AG08396 (cell line): ENCODE measurements at regions not wholly inside any gene's neighbourhood (a gene's known extent, or its start where the extent isn't known, plus 50 kb on each side); places are given as distances from the start of the nearest gene placed in this dataset.
"Not testable (repeated sequence)": the region's sequence is repeated elsewhere in the genome, so short reads cannot be mapped to it uniquely, and the experiment has no call there.

ENCODE experiments used
- DNase-seq: peaks from one replicate; pipeline ENCODE4 v3.0.0; 2012; ENCODE audit warnings: low spot score, mixed read lengths

DNA sequence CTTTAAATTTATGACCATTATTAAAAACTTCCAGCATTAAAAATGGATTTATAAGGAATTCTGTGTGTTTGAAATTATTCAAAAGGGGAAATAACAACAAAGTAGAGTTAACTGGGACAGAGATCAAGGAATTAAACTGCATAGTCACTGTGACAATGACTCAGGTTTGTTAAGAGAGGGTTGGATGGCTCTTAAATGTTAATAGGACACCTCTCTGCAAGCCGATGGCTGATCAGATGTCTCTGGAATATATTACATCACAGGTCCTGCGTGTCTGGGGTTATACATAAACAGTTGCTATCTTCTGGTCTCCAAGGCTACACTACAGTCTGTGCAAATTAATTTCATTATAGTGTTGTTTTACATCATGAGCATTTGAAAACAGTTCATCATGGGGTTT lies 574.3 kb downstream of the COL12A1 start:
- no peak for DNase-seq

DNA sequence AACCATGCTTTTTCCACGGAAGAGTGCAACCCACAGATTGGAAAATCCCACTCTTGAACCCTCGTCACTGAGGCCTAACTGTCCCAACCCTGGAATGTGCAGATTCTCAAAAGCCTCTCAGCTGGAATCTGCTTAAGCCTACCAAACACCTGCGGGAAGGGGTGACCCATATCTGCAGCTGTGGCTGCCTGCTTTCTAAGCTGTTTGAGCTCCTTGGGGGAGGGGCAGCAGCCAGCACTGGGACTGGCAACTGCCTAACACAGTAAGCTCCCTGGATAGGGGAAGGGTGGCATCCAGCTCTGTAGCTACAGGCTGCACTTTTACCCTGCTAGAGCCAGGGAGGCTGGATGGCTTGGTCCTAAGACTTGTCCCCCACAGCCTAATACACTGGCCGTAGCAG lies 579.6 kb downstream of the COL12A1 start:
- DNase-seq, result no peak

DNA sequence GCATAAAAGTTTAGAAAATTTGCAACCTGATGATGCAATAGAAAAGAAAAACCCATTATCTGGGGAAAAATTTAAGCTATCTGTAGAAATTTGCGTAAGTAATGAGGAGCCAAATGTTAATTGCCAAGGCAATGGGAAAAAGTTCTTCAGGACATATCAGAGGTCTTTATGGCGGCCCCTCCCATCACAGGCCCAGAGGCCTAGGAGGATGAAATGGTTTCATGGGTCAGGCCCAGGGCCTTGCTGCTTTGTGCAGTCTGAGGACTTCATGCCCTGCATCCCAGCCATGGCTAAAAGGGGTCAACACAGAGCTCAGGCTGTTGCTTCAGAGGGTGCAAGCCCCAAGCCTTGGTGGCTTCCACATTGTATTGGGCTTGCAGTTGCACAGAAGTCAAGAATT lies 582.8 kb downstream of the COL12A1 start:
- no peak for DNase-seq

DNA sequence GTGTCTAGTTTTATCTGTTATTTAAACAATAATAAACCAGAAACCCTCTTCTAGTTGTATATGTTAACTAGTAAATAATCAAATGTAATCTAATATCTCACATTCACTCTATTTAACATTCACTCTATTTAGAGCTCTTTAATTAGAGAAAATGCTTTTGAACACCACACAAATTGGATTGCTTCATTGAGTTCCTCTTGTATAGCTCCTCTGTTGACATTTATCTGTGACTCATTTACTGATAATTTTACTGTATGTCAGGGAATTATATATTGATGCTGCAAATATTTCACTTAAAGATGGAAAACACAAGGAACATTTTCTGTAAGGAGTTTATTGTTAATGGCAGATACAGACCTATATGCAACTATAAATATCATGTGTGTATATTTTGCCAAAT lies 594.6 kb downstream of the COL12A1 start:
- DNase-seq, result no peak

DNA sequence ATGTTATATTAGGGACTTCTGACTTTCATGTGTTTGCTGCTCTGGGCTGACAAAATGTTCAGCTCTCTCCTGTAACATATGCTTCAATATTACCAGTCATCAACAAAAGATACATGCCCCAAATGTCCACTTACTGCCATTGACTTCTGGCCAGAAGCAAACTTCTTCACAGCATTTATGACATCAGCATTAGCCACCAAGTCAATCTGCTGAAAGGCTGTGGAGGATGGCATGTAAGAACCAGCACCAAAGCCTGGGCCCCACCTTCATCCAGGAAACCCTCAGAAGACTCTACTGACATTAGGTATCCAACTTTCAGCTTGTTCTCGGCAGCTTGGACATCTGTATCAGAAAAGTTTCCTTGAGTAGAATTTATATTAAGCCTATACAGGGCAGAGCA lies 595.5 kb downstream of the COL12A1 start:
- DNase-seq, result no peak

DNA sequence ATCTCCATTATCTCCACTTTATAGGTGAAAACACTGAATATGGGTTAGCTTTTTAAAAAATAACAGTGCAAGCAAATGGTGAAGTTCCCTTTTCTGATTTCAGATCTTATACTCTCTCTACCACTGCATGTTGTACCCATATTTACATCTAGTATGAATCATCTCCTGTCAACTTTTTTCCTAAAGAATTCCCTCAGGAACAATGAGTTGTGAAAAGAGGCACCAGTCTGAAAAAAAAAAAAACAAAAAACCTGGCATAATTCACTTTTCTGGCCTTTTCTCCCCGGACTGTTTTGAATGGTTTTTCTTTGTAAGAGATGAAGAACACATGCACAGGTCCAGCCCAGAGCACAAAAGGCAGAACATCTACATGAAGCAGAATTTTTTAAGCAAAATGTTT lies 596.0 kb downstream of the COL12A1 start:
- no peak for DNase-seq

DNA sequence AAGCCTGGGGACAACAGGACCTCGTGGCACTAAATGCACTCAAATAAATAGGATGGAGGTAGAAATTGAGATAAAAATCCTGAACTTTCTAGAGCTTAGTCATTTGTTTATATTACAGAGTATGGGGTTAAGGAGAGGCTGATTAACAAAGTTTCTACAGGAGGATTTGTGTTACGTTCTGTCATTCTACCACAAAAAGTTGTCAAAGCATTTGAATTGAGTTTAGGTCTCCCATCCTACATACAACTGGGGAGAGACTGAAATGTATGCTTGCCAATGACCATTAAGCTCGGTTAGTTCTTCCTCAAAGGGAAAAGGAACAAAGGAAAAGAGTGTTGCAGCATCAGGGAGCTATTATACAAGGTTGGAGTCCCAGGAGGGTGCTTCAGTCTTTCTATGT lies 597.9 kb downstream of the COL12A1 start:
- DNase-seq, result no peak

DNA sequence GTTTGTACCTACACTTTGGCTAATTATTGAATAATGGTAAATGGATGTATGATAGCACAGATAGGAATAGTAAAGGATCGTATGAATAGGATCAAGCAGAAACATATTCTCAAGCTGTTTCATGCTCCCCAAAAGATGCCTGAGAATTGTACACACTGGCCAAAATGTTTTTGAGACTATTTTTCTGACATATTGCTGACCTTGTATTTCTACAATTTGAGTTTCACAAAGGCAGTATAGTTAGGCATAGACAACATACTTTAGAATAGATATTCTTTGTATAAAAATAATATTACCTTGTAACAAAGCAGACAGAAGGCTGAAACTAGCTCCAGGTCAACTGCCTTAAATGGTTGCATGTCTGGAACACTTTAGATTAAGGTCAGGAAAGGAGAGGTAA lies 598.4 kb downstream of the COL12A1 start:
- DNase-seq, result no peak

DNA sequence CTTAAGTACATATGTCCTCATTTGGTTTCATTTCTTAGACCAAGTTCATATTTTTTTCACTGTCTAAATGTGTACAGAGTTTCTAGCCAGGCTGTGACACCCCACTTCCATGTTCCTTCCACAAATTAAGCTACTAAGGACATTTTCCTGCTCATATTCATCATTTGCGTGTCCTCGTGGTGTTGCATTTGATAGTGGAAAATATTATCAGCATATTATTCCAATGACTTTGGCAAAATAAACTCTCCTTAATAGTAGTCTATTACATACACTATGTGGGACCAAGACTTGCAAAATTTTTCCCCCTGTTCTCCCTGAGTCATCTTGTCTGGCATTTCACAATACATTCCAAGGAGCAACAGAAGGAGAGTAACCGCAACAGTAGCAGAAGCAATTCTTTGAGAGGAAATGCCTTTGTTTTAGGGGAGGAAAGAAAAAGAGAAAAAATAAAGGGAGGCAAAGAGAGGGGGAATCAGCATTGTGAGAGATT lies 599.2 kb downstream of the COL12A1 start:
- peak; percentile 67 for DNase-seq

DNA sequence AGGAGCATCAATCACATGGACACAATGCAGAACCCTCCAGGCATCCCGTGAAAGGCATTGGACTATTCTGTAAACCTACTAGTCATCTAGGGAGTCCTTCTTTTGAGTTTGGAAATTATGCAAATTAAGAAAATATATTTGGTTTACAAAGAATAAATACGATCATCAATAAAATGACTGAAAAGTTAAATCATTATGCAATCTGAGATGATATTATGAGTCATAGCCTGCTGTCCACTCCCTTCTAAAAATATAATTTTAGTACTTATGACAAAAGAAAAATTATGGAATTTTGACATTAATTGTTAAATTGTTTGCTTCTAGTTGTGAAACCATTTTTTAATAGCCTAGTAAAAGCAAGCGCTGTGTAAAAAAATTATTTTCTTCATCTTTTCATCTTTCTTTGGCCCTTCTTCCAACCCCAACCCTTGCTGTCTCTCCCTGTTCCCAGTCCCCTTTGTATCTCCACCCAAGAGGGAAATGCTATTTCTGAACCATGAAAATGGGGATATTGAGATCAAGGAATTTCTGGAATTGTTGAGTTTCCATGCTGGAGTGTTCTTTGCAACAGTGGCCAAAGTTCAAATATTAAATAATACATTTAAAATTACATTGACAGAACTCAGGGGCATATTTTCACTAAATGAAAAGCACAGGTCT lies 599.8 kb downstream of the COL12A1 start:
- DNase-seq, result no peak

DNA sequence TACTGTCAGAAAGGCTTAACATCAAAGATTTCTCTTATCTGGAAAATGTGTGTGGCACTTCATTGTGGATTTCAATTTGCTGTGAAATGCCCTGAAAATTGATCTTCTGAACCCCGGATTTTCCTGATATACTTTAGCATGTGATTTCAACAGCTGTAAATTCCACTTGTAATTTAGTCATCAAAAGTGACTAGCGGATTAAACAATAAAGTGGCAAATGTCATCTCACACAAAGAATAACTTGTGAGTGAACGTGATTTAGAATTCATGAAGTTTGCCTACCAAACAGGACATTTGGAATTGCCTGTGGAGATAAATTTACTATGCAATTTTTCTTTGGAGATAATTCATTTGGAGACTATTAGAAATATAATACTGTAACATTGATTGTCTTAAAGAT lies 601.6 kb downstream of the COL12A1 start:
- no peak for DNase-seq

DNA sequence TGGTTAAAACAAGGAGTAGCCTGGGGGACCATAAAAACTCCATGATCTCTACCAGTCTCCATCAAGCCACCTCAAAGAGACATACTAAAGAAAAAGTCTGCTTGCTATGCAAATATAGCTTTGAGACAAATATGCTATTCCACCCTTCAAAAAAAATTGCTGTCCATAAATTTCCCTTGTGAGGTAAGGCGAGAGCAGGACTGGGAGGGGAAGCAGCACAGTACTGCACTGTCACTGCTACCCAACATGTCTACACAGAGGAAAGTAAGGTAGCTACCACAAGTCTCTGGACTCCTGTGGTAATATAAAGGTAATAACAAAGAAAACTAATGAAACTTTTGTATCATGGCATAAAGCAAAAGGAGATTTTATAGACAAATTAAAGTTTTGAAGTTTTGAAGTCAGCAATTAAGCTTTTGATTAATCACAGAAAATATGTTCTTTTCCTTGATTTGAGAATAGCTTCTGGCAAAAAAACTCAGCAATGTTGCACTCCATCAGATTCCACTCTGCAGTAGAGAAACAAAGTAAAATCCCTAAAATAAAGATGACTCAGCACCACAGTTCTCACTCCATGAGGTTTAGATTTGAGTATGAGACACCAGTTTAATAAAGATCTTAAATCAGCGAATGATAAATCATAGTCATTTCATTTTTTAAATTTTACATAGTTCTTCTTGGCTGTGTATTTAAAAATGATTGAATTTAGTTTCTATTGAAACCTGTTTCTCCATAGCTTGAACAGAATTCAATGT lies 602.4 kb downstream of the COL12A1 start:
- no peak for DNase-seq

DNA sequence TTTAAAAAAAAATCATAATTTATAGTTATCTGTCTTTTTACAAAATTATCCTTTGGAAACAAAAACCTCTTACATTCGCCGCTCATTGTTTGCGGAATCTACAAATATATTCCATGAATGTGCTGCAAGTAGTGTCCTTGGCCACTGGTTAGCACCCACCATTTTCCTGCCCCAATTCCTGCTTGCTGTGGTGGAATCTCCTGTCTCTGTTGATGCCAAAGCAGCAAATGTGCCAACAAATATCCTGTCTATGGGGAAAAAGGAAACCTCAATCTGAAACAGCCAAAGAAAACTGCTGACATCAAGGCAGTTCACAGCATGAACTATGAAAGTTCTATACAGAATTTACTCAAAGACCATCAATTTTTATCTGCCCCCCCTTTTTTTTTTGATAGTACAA lies 603.6 kb downstream of the COL12A1 start:
- no peak for DNase-seq

DNA sequence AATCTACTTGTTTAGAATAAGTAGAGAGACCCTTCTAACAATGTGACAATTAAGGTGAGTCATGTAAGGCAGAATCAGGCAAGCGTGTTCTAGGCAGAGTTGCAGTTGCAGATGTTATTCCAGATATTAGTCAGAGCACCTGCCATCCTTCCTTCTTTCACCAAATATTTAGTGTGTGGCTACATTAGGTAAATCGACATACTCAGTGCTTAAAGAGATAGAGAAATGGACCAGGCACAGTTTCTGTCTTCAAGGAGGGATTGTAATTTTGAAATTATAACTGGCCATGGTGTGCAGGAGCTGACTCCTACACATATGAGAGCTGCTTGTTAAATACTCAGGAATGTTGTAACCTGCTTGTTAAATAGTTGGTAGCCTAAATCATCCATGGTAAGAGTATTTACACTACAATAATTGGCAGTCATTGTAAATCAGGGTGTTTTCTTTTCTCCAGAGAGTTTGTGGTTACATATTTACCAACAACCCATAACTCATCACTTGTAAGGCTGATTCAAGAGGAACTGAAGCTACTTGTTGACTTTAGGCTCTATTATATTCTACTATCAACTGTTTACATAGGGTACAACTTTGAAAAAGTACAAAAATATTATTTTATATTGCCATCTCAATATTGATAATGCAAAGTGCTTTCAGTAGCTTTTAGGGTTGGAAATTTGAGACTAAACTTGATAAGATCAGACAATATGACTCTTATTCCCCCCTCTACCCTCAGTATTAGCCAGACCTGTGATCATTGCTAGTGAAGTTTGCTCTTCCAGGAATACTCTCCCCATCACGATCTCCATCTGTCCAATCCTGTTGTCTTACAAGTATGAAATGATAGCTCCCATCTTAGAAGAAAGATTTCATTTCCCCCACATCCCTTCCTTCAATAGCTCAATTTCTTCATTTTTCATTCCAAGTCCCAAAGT lies 607.1 kb downstream of the COL12A1 start:
- DNase-seq, result no peak

DNA sequence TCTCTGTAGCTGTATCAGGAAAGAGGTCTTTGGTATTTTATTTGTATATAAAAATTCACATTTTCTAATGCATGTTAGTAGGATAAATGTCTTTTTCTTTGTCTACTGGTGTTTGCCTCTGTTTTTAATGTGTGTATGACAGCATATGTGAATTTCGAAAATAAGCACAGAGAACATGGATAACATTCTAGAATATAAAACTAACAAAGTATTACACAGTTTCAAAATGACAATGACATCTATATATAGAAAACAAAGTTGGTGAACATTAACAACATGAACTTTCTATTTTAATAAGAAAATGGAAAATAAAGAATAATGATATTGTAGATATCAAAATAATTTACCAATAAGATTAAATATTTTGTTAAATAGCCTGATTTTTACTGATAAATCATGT lies 608.0 kb downstream of the COL12A1 start:
- DNase-seq, result no peak

DNA sequence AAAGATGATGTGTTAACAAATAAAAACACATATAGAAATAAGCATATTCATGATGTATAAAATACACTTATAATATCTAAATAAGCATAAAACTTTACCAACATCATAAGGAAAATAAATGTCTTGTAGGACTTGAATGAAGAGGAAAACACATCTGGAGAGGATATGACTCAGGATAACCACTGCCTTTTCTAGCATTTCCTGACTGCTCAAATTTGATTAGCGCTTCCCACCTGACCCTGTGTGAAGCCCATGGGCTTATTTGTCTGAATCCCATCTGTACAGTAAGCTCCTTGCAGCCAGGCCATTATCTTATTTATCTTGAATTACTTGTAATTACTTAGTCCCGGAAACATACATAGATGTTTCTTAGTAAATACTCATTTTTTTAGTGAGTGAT lies 608.6 kb downstream of the COL12A1 start:
- no peak for DNase-seq

DNA sequence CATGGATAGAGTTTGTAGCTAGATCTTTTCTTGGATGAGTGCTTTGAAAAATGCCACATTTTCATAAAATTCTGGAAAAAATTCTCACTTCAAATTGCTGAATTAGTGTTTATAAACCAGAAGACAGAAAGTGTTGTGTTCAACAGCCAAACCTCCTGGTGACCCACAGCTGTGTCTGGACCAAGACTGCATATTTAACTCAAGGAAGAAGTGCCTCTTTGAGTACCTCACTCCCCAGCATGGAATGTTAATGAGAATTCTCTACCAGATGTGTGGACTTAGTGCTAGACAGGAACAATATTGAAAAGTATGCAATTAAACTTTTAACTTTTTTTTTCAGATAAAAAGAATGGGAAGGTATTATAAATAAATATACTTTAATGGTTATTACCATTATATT lies 609.3 kb downstream of the COL12A1 start:
- DNase-seq, result no peak

DNA sequence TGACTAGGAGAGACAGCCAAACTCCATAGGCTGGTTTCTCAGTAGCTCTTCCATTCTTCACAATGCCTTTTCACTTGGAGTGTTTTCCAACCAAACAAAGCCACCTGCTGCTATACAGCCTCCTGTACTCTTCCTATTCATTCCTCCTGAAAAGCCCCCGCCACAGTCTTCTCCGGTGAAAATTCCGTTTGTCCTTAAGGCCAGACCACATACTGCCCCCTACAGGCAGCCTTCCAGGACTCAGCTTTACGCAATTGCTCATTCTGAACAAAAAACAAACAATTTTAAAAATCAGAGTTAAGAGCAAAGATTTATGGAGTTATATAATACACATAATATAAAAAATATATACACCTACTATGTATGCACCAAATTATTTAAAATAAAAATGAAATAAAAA lies 611.5 kb downstream of the COL12A1 start:
- not testable (repeated sequence) for DNase-seq

DNA sequence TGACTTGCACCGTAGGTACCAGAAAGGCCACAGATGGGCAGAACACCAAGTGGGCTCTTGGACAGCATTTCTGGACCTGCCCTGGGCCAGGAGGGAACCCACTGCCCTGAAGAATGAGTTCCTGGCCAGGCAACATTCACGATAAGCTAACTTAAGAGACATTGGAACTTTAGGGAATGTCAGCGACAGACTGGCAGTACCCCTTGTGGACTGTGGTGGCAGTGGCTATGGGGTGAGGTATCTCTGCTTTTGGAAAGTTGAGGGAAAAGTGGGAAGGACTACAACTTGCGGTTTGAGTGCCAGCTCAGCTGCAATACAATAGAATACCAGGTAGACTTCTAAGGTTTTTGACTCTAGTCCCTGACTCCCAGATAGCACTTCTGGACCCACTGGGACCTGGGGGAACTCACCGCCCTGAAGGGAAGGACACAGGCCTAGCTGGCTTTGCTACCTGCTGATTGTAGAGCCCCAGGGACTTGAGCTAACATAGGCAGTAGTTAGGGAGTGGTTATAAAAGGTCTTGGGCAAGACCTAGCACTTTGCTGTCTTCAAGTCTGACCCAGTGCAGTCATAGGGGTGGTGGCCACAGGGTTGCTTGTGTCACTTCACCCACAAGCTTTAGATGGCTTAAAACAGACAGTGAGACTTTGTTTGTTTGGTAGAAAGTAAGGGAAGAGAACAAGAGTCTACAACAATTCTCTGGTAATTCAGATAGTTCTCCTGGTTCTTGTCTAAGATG lies 617.6 kb downstream of the COL12A1 start:
- no peak for DNase-seq

DNA sequence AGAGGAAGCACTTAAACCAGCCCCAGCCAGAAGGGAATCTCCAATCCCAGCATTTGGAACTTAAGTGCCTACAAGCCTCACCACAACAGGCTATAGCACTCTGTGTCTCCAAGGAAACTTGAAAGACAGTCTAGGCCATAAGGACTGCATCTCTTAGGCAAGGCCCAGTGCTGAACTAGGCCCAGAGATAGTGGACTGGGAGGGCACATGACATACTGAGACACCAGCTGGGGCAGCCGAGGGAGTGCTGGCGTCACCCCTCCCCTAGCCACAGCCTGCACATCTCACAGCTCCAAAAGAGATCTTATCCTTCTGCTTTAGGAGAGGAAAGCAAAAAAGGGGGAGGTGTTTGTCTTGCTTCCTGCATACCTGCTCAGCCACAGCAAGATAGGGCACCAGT lies 618.5 kb downstream of the COL12A1 start:
- no peak for DNase-seq

DNA sequence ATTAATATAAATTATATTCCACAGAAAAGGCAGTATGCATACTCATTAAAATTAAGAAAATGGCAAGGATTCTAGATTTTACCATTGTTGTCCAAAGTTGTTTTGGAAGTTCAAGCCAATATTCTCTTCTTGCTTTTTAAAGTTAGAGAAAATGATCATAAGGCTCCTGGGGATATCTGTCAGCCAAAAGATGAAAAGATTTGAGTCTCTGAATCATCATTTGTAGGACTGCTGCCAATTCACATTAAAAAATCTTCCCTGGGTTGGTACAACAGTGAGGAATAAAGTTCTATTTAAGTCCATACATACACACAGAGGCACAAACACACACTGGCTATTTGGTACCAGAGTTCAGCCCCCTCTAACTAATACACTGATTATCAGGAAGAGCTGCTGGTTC lies 620.1 kb downstream of the COL12A1 start:
- no peak for DNase-seq

DNA sequence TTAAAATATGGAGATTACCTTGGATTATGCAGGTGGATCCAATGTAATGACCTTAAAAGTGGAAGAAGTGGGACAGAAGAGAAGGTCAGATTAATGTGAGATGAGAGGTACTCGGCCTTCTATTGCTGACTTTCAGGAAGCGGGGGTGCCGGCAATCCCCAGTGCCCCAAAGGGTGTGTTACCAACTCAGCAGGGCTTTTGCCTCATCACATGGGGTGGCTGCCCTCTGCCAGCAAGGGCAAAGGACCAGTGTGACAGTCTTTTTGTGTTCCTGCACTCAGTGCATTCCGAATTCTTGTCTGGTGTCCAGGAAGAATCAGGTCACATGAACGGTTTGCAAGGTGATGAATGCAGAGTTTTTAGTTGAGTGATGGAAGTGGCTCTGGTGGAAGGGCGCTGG lies 624.2 kb downstream of the COL12A1 start:
- no peak for DNase-seq
